ENCODE measurements at regions not wholly inside any gene's neighbourhood (a gene's known extent, or its start where the extent isn't known, plus 50 kb on each side); places are given as distances from the start of the nearest gene placed in this dataset.

- Histone ChIP-seq H3K9me2 (ENCODE audit: insufficient read depth, low read length) (no peaks in the 10 kb centered on the region), H3K36me3 (ENCODE audit: insufficient read depth, low read length) (no peaks in the 10 kb centered on the region), H3K9me3 (ENCODE audit: low read length) (no peaks in the 10 kb centered on the region), H3K4me3 (ENCODE audit: low read length) (no peak overlapping the region), H4K20me1 (ENCODE audit: insufficient read depth) (no peaks in the 10 kb centered on the region), H3F3A (ENCODE audit: insufficient read depth, low read length, poor library complexity, severe bottlenecking) (no peaks in the 10 kb centered on the region), H3K27me3 (ENCODE audit: insufficient read depth, low read depth, low read length) (no peaks in the 10 kb centered on the region), H2AFZ (ENCODE audit: low read depth, low read length) (no peak overlapping the region), H3K4me2 (ENCODE audit: low read length) (no peak overlapping the region), H3K9ac (ENCODE audit: low read length) (no peak overlapping the region), H3K27ac (ENCODE audit: low read length) (no peak overlapping the region), H3K79me2 (replicated peaks; ENCODE audit: insufficient read depth, low read length) (no peaks in the 10 kb centered on the region)
- TF ChIP-seq POLR2AphosphoS5 (IDR thresholded peaks at IDR 0.05) (no peak), EZH2 (IDR thresholded peaks at IDR 0.05; ENCODE audit: borderline replicate concordance, insufficient read depth, low read length, poor library complexity, severe bottlenecking) (no peak), MXI1 (conservative IDR thresholded peaks at IDR 0.05; ENCODE audit: poor library complexity, severe bottlenecking) (no peak), SMC3 (conservative IDR thresholded peaks at IDR 0.05; ENCODE audit: poor library complexity) (no peak), RAD21 (conservative IDR thresholded peaks at IDR 0.05) (no peak), CTCF (IDR thresholded peaks at IDR 0.05; ENCODE audit: poor library complexity, severe bottlenecking) (no peak), EP300 (conservative IDR thresholded peaks at IDR 0.05; ENCODE audit: poor library complexity, severe bottlenecking) (no peak), TAF1 (IDR thresholded peaks at IDR 0.05; ENCODE audit: low read depth) (no peak)
- TF ChIP-seq, protein P1, sequence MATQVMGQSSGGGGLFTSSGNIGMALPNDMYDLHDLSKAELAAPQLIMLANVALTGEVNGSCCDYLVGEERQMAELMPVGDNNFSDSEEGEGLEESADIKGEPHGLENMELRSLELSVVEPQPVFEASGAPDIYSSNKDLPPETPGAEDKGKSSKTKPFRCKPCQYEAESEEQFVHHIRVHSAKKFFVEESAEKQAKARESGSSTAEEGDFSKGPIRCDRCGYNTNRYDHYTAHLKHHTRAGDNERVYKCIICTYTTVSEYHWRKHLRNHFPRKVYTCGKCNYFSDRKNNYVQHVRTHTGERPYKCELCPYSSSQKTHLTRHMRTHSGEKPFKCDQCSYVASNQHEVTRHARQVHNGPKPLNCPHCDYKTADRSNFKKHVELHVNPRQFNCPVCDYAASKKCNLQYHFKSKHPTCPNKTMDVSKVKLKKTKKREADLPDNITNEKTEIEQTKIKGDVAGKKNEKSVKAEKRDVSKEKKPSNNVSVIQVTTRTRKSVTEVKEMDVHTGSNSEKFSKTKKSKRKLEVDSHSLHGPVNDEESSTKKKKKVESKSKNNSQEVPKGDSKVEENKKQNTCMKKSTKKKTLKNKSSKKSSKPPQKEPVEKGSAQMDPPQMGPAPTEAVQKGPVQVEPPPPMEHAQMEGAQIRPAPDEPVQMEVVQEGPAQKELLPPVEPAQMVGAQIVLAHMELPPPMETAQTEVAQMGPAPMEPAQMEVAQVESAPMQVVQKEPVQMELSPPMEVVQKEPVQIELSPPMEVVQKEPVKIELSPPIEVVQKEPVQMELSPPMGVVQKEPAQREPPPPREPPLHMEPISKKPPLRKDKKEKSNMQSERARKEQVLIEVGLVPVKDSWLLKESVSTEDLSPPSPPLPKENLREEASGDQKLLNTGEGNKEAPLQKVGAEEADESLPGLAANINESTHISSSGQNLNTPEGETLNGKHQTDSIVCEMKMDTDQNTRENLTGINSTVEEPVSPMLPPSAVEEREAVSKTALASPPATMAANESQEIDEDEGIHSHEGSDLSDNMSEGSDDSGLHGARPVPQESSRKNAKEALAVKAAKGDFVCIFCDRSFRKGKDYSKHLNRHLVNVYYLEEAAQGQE (IDR thresholded peaks at IDR 0.05; ENCODE audit: borderline replicate concordance) = no peak
Measured at GRCh38 chr5:98072921-98073320, 700.5 kb upstream of the RGMB start.

DNA sequence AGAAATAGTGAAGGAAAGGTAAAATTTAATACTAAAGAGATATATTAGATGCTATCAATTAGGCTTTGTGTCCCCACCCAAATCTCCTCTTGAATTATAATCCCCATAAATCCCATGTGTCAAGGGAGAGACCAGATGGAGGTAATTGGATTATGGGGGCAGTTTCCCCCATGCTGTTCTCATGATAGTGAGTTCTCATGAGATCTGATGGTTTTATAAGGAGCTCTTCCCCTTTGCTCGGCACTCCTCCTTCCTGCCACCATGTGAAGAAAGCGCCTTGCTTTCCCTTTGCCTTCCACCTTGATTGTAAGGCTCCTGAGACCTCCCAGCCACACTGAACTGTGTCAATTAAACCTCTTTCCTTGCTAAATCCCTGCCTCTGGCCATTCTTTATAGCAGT is 697.0 kb upstream of the RGMB start:
- Histone ChIP-seq H3K4me3 (ENCODE audit: low read length) (no peak overlapping the region), H3K27ac (ENCODE audit: low read length) (no peak overlapping the region), H3K27me3 (ENCODE audit: insufficient read depth, low read depth, low read length) (no peaks in the 10 kb centered on the region), H3K79me2 (replicated peaks; ENCODE audit: insufficient read depth, low read length) (no peaks in the 10 kb centered on the region), H4K20me1 (ENCODE audit: insufficient read depth) (no peaks in the 10 kb centered on the region), H3F3A (ENCODE audit: insufficient read depth, low read length, poor library complexity, severe bottlenecking) (no peaks in the 10 kb centered on the region), H3K9ac (ENCODE audit: low read length) (no peak overlapping the region), H3K36me3 (ENCODE audit: insufficient read depth, low read length) (no peaks in the 10 kb centered on the region), H3K9me3 (ENCODE audit: low read length) (no peaks in the 10 kb centered on the region), H3K9me2 (ENCODE audit: insufficient read depth, low read length) (no peaks in the 10 kb centered on the region), H3K4me2 (ENCODE audit: low read length) (no peak overlapping the region), H2AFZ (ENCODE audit: low read depth, low read length) (no peak overlapping the region)
- no peak for TF ChIP-seq MXI1 (conservative IDR thresholded peaks at IDR 0.05; ENCODE audit: poor library complexity, severe bottlenecking)
- no peak for TF ChIP-seq TAF1 (IDR thresholded peaks at IDR 0.05; ENCODE audit: low read depth)
- TF ChIP-seq, protein P1 (IDR thresholded peaks at IDR 0.05; ENCODE audit: borderline replicate concordance) = no peak
- TF ChIP-seq CTCF (IDR thresholded peaks at IDR 0.05; ENCODE audit: poor library complexity, severe bottlenecking) = no peak
- TF ChIP-seq POLR2AphosphoS5 (IDR thresholded peaks at IDR 0.05) = no peak
- no peak for TF ChIP-seq EZH2 (IDR thresholded peaks at IDR 0.05; ENCODE audit: borderline replicate concordance, insufficient read depth, low read length, poor library complexity, severe bottlenecking)
- no peak for TF ChIP-seq SMC3 (conservative IDR thresholded peaks at IDR 0.05; ENCODE audit: poor library complexity)
- TF ChIP-seq RAD21 (conservative IDR thresholded peaks at IDR 0.05) = no peak
- TF ChIP-seq EP300 (conservative IDR thresholded peaks at IDR 0.05; ENCODE audit: poor library complexity, severe bottlenecking) = no peak
